DMS53 treated with DMSO at 0.1 percent for 48 hours (cell line): ENCODE measurements at regions not wholly inside any gene's neighbourhood (a gene's known extent, or its start where the extent isn't known, plus 50 kb on each side); places are given as distances from the start of the nearest gene placed in this dataset.
A peak's percentile ranks its signal among the peaks of the same experiment; 100 is the strongest.
"Not testable (repeated sequence)": the region's sequence is repeated elsewhere in the genome, so short reads cannot be mapped to it uniquely, and the experiment has no call there.

Source experiments
- DNase-seq: peaks from one replicate; lab custom pipeline; 2025; ENCODE audit not compliant: unreplicated experiment; lab: John Stamatoyannopoulos, UW

- no peak for DNase-seq
Observed at GRCh38 chr3:193800138-193801043, 207.4 kb downstream of the OPA1 start.

- no peak for DNase-seq
Observed at GRCh38 chr3:193801097-193801496, 208.1 kb downstream of the OPA1 start.

- no peak for DNase-seq
Observed at GRCh38 chr3:193803288-193803687, 210.3 kb downstream of the OPA1 start.

GRCh38 chr3:193805448-193805847, 212.4 kb downstream of the OPA1 start:
- DNase-seq: peak; percentile 45

GRCh38 chr3:193808317-193808716, 215.3 kb downstream of the OPA1 start:
- no peak for DNase-seq

GRCh38 chr3:193809106-193809505, 216.1 kb downstream of the OPA1 start:
- no peak for DNase-seq

- DNase-seq: no peak
Observed at GRCh38 chr3:193812078-193812725, 219.2 kb downstream of the OPA1 start.

- no peak for DNase-seq
Observed at GRCh38 chr3:193812791-193813500, 219.9 kb downstream of the OPA1 start.

GRCh38 chr3:193813501-193813830, 220.5 kb downstream of the OPA1 start:
- no peak for DNase-seq

GRCh38 chr3:193814166-193814892, 221.3 kb downstream of the OPA1 start:
- DNase-seq: no peak

- DNase-seq: no peak
Observed at GRCh38 chr3:193815246-193816027, 222.4 kb downstream of the OPA1 start.

GRCh38 chr3:193816028-193816395, 223.0 kb downstream of the OPA1 start:
- no peak for DNase-seq

GRCh38 chr3:193816656-193817311, 223.8 kb downstream of the OPA1 start:
- DNase-seq: peak; percentile 38

GRCh38 chr3:193819117-193820010, 226.4 kb downstream of the OPA1 start:
- DNase-seq: no peak

- DNase-seq: no peak
Observed at GRCh38 chr3:193821151-193821668, 228.2 kb downstream of the OPA1 start.

- no peak for DNase-seq
Observed at GRCh38 chr3:193822492-193823212, 229.6 kb downstream of the OPA1 start.

GRCh38 chr3:193823213-193823605, 230.2 kb downstream of the OPA1 start:
- not testable (repeated sequence) for DNase-seq

GRCh38 chr3:193824365-193824764, 231.4 kb downstream of the OPA1 start:
- DNase-seq: no peak
